NB4 (cell line): ENCODE measurements at regions not wholly inside any gene's neighbourhood (a gene's known extent, or its start where the extent isn't known, plus 50 kb on each side); places are given as distances from the start of the nearest gene placed in this dataset.
A peak's percentile ranks its signal among the peaks of the same experiment; 100 is the strongest.

ENCODE experiments used
- DNase-seq: peaks from one replicate; pipeline ENCODE4 v3.0.0; 2010; ENCODE audit warnings: low read depth
- H3K4me3 ChIP-seq: one replicate; pipeline ENCODE4 v1.5.1; 2011; ENCODE audit warnings: mild to moderate bottlenecking, low read depth, low read length, moderate library complexity
- MYC ChIP-seq: IDR thresholded peaks from 2 replicates; pipeline ENCODE4 v1.6.1; 2011; ENCODE audit warnings: low read depth, low read length
- POLR2A ChIP-seq: IDR thresholded peaks from 2 replicates; pipeline ENCODE4 v1.6.1; 2011; ENCODE audit warnings: mild to moderate bottlenecking; ENCODE audit not compliant: insufficient read length; ENCODE audit errors: extremely low read depth
- TF ChIP-seq, protein P1 (sequence below): IDR thresholded peaks from 2 replicates; pipeline ENCODE4 v1.6.1; 2011; ENCODE audit warnings: low read depth, low read length
- TF ChIP-seq, protein P2 (sequence below): IDR thresholded peaks from one replicate; pipeline ENCODE4 v1.5.1; 2012; ENCODE audit warnings: low read depth, low read length

DNA sequence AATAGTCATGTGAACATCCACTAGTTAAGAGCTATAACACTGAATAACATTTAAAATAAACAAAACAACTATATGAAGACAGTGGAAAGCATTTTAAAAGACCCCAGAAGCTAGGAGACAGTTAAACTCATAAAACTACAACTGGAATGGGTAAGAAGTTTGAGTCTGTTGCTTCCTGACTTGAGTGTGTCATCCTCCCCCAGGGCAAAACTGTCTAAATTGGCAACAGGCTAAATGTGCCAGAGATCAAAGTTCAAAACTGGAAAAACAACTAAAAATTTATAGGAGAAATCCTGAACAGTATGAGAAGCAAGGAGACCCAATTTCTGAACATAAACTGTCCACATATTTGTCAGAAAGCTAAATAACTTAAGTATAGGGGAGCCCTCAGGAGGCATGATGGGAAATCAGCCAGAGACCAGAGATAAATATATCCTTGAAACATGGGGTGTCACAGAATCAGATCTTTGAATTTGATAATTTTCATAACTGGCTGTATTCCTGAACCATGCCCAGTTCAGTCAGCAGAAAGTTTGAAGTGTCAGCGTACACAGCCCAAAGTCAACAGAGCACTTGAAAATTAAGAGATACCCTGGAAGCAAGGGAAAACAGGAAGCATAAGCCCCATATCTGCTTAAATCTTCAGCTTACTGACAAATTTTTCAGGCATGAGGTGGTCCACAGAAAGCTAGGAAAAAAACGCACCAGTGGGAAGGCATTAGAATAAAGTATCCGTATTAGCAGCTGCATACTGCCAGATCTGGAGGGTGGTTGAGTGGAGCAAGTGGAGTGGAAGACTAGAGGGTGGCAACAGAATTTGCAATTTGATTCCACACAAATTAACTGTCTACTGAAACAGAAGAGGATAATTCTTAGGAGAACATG lies 516.1 kb upstream of the MAN1A1 start:
- H3K4me3 ChIP-seq, result no peak overlapping the region
- TF ChIP-seq, protein P1, sequence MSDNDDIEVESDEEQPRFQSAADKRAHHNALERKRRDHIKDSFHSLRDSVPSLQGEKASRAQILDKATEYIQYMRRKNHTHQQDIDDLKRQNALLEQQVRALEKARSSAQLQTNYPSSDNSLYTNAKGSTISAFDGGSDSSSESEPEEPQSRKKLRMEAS, result no peak
- no peak for DNase-seq

DNA sequence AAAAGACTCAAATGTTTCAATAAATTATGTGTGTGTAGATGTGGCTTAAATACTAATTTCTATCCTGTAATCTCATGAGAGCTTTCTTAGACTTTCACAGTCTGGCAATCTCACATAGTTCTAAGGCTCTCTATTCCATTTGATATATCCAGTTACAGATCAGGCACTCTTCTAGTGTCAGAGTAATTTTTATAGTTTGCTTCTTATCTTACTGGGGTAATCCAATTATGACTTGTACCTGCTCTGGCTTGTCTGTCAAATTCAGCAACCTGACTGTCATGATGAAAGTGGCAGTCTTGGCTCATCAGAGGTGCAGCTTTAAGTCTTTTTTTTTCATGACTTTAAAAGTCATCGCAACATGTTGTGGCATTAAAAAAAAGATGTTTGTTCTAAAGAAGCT lies 513.2 kb upstream of the MAN1A1 start:
- no peak for TF ChIP-seq MYC
- DNase-seq, result no peak
- no peak overlapping the region for H3K4me3 ChIP-seq

DNA sequence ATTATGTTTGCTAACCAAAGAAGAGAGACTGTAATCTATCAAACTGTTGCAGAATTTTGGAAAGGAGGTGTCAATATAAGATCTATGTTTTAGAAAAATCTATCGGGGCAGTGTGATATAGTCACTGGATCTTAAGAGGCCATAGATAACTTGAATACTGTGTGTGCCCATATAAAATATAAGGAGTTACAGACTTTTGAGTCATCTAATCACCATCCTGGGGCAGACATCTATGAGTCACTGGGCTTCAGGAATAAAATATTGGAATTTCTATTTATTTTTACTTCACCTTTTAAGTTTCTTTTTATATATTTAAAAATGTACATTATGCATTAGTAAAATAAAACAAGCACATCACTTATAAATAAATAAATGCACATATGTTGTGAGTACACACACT lies 509.3 kb upstream of the MAN1A1 start:
- TF ChIP-seq, protein P1, result no peak
- TF ChIP-seq POLR2A, result no peak
- no peak for TF ChIP-seq MYC
- TF ChIP-seq, protein P2, sequence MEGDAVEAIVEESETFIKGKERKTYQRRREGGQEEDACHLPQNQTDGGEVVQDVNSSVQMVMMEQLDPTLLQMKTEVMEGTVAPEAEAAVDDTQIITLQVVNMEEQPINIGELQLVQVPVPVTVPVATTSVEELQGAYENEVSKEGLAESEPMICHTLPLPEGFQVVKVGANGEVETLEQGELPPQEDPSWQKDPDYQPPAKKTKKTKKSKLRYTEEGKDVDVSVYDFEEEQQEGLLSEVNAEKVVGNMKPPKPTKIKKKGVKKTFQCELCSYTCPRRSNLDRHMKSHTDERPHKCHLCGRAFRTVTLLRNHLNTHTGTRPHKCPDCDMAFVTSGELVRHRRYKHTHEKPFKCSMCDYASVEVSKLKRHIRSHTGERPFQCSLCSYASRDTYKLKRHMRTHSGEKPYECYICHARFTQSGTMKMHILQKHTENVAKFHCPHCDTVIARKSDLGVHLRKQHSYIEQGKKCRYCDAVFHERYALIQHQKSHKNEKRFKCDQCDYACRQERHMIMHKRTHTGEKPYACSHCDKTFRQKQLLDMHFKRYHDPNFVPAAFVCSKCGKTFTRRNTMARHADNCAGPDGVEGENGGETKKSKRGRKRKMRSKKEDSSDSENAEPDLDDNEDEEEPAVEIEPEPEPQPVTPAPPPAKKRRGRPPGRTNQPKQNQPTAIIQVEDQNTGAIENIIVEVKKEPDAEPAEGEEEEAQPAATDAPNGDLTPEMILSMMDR, result no peak
- no peak for DNase-seq
- no peak overlapping the region for H3K4me3 ChIP-seq

DNA sequence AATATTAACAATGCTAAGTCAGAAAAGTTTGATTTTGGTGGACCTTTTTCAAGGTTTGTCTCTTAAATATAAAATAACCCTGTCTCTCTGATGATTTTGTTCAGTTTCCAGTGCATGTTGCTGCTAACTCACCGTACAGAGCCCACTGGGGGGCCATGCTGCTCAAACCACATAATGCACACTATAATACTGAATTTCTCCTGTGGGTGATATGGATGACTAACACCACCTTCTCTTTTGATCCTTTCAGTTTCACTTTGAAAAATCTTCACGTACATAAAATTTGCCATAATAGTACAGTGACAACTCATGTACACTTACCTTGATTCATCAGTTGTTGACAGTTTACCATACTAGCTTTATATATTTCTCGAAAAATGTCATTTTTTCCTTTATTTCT lies 506.6 kb upstream of the MAN1A1 start:
- peak; percentile 8 for DNase-seq
- no peak for TF ChIP-seq MYC
- TF ChIP-seq, protein P1, result no peak
- TF ChIP-seq POLR2A, result no peak
- TF ChIP-seq, protein P2, result no peak
- H3K4me3 ChIP-seq, result peak overlapping the region; percentile 22

DNA sequence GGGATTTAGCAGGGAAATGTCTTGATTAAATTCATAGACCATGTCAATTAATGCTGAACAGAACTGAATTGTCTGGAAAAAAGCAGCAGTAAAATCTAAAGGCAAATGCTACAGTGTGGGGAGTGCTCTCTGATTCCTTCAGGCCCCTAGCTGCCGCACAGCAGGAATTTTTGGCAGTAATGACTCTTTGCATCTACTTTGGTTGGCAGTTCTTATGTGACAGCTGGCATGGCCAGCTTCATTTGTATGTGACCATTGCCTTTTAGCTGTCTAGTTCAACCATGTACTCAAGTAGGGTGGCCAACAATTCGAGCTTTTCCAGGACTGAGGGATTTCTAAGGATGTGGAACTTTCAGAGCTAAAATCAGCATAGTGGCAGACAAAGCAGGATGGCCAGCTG lies 499.1 kb upstream of the MAN1A1 start:
- DNase-seq, result no peak
- H3K4me3 ChIP-seq, result no peak overlapping the region
- TF ChIP-seq, protein P1, result no peak
- TF ChIP-seq MYC (no peak), POLR2A (no peak)
- TF ChIP-seq, protein P2, result no peak

DNA sequence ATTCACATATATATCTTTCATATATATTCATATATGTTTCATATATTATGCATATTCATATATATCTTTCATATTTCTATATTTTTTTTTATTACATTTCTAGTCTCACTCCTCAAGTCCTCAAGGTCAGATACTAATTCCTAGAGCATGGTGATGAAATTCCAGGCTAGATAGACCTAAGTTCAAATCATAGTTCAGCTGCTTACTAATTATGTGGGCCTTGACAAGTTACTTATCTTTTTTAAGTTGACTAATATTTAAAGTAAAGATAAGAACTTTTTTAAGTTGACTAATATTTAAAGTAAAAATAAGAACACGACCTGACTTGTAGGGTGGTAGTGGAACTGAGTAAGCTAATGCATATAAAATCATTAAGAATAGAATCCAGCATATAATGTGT lies 495.6 kb upstream of the MAN1A1 start:
- TF ChIP-seq, protein P2, result no peak
- TF ChIP-seq POLR2A (no peak), MYC (no peak)
- TF ChIP-seq, protein P1, result no peak
- no peak overlapping the region for H3K4me3 ChIP-seq
- DNase-seq, result no peak

- DNase-seq, result no peak
- TF ChIP-seq, protein P2, result no peak
- TF ChIP-seq, protein P1, result no peak
- no peak overlapping the region for H3K4me3 ChIP-seq
These were observed 494.8 kb upstream of the MAN1A1 start for GRCh38 chr6:119844387-119844786.
